Stomach (tissue), 4 donors: ENCODE measurements at regions not wholly inside any gene's neighbourhood (a gene's known extent, or its start where the extent isn't known, plus 50 kb on each side); places are given as distances from the start of the nearest gene placed in this dataset.

Experiments used
- CTCF ChIP-seq, 7 experiments: fragments of 450-650 bp in 4 of 7; fragments of 200-600 bp in 3 of 7; sonication (generic) in 3 of 7; IDR thresholded peaks; one replicate each; pipeline ENCODE4 v1.5.1; 2016 to 2019; ENCODE audit warnings: antibody characterized with exemption in 7 of 7, control low read depth in 2 of 7, mild to moderate bottlenecking in 1 of 7
- EP300 ChIP-seq: sonication (generic); formaldehyde crosslinking; IDR thresholded peaks from one replicate; pipeline ENCODE4 v1.6.1; 2017; ENCODE audit warnings: antibody characterized with exemption
- POLR2A ChIP-seq, 4 donors: fragments of 450-650 bp; IDR thresholded peaks; one replicate each; pipeline ENCODE4 v1.6.1; 2016; ENCODE audit warnings: antibody characterized with exemption in 4 of 4, control low read depth in 2 of 4, mild to moderate bottlenecking in 1 of 4, moderate library complexity in 1 of 4
- POLR2AphosphoS5 ChIP-seq, 3 donors: sonication (generic); formaldehyde crosslinking; IDR thresholded peaks; one replicate each; pipeline ENCODE4 v1.6.1; 2016; ENCODE audit warnings: antibody characterized with exemption in 3 of 3

- TF ChIP-seq POLR2A (IDR thresholded peaks at IDR 0.05) = no peak
- no peak for TF ChIP-seq CTCF (IDR thresholded peaks at IDR 0.05)
- no peak for TF ChIP-seq POLR2AphosphoS5 (IDR thresholded peaks at IDR 0.05)
- no peak for TF ChIP-seq EP300
These were observed 1198.4 kb upstream of the CITED2 start for GRCh38 chr6:140572867-140573266.
